GM13977 (cell line): ENCODE measurements at regions not wholly inside any gene's neighbourhood (a gene's known extent, or its start where the extent isn't known, plus 50 kb on each side); places are given as distances from the start of the nearest gene placed in this dataset.

Source experiments
- DNase-seq: peaks from one replicate; pipeline ENCODE4 v3.0.0; 2012; ENCODE audit warnings: low spot score
- in situ Hi-C: fragments of 300-500 bp; cut with MboI; formaldehyde crosslinking; loops from one replicate; pipeline ENCODE4 v1.12.0; 2022; ENCODE audit warnings: low sequenced_read_pairs, low pct_unique_long_range_greater_than_20kb, mixed read lengths, inconsistent platforms; ENCODE audit not compliant: unreplicated experiment
- TF ChIP-seq, protein P1 (sequence below): IDR thresholded peaks from 2 replicates; pipeline ENCODE4 v1.5.1; 2012; ENCODE audit warnings: mild to moderate bottlenecking, control low read depth; ENCODE audit not compliant: insufficient read depth; ENCODE audit errors: extremely low read depth, missing control alignments

DNA sequence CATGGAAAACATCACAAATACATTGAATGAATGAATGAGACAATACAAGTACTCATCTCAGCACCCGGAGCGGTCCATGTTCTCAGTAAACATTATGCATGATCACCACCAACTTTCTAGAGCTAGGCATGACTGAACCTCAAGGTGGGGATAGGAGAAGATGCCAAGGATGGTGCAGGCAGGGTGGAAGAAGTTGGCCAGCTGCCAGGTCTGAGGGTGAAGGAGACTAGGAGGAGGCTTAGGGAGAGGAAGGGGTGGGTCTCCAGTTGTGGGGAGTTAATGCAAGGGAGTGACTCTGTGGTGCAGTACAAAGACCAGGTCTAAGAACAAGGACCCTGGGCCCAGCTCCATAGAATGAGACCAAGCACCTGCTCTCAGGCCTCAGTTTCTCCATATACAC lies 91.7 kb downstream of the MATN1 start:
- TF ChIP-seq, protein P1, sequence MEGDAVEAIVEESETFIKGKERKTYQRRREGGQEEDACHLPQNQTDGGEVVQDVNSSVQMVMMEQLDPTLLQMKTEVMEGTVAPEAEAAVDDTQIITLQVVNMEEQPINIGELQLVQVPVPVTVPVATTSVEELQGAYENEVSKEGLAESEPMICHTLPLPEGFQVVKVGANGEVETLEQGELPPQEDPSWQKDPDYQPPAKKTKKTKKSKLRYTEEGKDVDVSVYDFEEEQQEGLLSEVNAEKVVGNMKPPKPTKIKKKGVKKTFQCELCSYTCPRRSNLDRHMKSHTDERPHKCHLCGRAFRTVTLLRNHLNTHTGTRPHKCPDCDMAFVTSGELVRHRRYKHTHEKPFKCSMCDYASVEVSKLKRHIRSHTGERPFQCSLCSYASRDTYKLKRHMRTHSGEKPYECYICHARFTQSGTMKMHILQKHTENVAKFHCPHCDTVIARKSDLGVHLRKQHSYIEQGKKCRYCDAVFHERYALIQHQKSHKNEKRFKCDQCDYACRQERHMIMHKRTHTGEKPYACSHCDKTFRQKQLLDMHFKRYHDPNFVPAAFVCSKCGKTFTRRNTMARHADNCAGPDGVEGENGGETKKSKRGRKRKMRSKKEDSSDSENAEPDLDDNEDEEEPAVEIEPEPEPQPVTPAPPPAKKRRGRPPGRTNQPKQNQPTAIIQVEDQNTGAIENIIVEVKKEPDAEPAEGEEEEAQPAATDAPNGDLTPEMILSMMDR = no peak
- in situ Hi-C loops = no loop called here
- no peak for DNase-seq

DNA sequence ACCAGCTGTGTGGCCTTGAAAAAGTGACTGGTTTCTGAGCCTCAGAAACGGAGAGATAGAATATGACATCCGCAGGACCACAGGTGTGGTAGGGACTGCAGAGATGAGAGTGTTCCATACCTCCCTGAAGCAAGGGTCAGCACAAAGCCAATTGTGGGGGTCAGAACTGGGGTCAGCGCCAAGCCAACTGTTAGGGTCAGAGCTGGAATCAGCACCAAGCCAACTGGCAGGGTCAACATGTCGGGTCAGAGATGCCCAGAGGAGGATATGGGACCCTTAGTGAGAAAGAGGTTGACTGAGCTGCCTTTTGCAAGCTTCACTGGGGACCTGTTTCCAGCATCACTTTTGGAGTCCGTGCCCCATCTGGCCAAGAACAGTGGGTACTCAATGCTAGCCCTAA lies 93.9 kb downstream of the MATN1 start:
- TF ChIP-seq, protein P1 = no peak
- in situ Hi-C loops = no loop called here
- no peak for DNase-seq

DNA sequence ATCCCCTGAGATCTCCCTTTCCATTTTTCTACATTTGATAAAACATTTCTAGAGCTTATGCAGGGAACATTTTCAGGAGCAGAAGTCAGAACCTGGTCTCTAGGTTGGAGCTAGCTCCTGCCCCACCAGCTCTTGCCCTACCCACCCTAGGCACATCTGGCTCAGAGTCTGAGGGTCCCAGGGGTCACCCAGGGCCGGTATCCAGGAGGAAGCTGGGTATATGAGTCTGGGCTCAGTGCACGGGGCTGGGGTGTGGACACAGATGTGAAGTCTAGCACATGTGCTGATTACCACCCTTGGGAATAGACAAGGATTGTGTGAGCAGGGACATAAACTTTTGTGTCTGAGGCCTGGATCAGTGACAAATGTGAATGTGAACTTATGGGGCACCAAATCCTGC lies 95.4 kb downstream of the MATN1 start:
- in situ Hi-C loops = no loop called here
- DNase-seq = no peak
- TF ChIP-seq, protein P1 = no peak

DNA sequence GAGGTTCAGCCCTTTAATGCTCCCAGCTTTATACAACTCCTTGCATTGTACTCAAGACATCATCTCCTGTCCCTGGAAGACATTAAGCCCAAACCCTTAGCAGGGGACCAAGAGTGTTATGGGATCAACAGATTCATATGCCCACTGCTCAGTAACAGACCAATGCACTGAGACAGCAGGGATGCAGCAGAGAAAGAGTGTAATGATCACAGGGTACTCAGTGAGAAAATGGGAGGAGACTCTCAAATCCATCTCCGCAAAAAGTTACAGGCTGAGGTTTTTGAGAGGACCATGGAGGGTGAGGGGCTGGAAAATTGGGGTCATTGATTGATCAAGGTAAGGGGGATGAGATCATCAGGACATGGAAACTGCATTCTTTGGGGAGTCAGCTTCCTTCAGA lies 96.2 kb downstream of the MATN1 start:
- in situ Hi-C loops = no loop called here
- TF ChIP-seq, protein P1 = no peak

DNA sequence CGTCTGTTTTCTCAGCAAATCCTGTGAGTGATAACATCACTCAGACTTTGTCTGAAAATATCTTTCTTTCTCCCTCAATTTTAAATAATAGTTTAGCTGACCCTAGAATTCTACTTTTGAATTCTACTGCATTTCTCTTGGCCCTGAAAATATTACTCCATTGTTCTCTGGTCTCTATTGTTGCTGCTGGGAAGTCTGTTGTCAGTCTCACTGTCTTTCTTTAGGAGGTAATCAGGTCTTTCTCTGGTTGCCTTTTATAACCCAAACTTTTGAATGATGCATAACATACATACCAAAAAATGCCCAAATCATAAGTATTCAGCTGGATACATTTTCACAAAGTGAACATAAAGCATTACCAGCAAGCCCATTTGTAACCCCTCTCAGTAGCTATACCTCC lies 100.0 kb downstream of the MATN1 start:
- TF ChIP-seq, protein P1 = no peak
- no peak for DNase-seq
- in situ Hi-C loops = no loop called here

More for the DNA sequence above, 96.2 kb downstream of the MATN1 start:
- no peak for DNase-seq

DNA sequence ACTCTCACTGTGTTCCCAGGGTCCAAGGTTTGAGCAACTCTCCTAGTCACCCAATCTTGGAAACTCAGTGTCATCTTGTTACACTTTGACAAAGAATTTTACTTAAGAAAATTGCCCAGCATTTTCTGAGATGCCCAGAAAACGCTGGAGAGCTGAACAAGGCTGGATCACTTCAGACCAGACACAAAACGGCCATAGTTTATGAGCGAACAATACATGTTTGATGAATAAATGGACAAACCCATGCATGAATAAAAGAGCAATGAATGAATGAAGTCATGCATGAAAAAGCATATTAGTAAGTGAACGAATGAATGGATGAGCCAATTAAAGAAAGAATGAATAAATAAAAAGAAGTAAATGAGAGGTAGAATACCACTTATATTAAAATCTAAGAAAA lies 103.8 kb downstream of the MATN1 start:
- DNase-seq = no peak
- TF ChIP-seq, protein P1 = no peak
- in situ Hi-C loops = no loop called here

DNA sequence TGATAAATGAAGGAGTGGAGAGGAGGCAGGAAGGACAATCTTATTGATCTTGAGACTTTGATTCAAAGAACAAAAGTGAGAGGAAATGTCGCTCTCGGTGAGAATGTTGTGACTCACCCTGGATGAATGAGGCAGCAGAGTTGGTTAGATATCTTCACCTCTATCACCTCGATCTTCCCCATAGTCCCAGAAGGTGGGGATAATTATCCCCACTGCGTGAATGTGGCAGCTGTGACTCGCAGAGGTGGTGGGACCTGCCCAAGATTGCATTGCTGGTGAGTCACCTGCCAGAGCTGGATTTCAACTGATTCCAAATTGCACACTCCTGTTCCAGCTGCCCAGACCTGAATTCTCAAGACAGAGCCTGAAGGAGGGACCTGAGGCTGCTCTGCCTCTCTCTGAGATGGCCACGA lies 105.0 kb downstream of the MATN1 start:
- DNase-seq = no peak
- in situ Hi-C loops = no loop called here
- TF ChIP-seq, protein P1 = no peak
